ENCODE measurements at regions not wholly inside any gene's neighbourhood (a gene's known extent, or its start where the extent isn't known, plus 50 kb on each side); places are given as distances from the start of the nearest gene placed in this dataset.

- Histone ChIP-seq H3K4me3 (ENCODE audit: low read depth, low read length, poor library complexity, severe bottlenecking) (no peak overlapping the region), H3K36me3 (ENCODE audit: insufficient read depth, low read length, poor library complexity, severe bottlenecking) (no peaks in the 10 kb centered on the region), H3K27ac (ENCODE audit: low read depth, low read length, poor library complexity, severe bottlenecking) (no peak overlapping the region), H3K9me3 (ENCODE audit: low read depth, low read length, poor library complexity, severe bottlenecking) (no peaks in the 10 kb centered on the region), H3K27me3 (replicated peaks; ENCODE audit: insufficient read depth, low read depth, low read length, poor library complexity) (no peaks in the 10 kb centered on the region), H3K4me1 (ENCODE audit: insufficient read depth, low read length, poor library complexity, severe bottlenecking) (peaks cover 28% of the 10 kb centered on the region)
- no TSS peak for BruUV-seq (replicated peaks)
- ChIA-PET POLR2A (ENCODE audit: low non-redundant PET) (no interaction called here), CTCF (no interaction called here)
- intact Hi-C loops (cut with micrococcal nuclease; ENCODE audit: unreplicated experiment): no loop called here
- no peak for DNase-seq (ENCODE audit: low spot score)
- TF ChIP-seq EZH2 (IDR thresholded peaks at IDR 0.05; ENCODE audit: borderline replicate concordance, low read depth, low read length, poor library complexity, severe bottlenecking) (no peak), CTCF (conservative IDR thresholded peaks at IDR 0.05; ENCODE audit: low read depth, low read length) (no peak)
Measured at GRCh38 chr1:87715052-87715451, 386.4 kb downstream of the LMO4 start.

GRCh38 chr1:87715471-87715870, 386.8 kb downstream of the LMO4 start:
- Histone ChIP-seq H3K4me3 (ENCODE audit: low read depth, low read length, poor library complexity, severe bottlenecking) (no peak overlapping the region), H3K36me3 (ENCODE audit: insufficient read depth, low read length, poor library complexity, severe bottlenecking) (no peaks in the 10 kb centered on the region), H3K4me1 (ENCODE audit: insufficient read depth, low read length, poor library complexity, severe bottlenecking) (peaks cover 28% of the 10 kb centered on the region), H3K27ac (ENCODE audit: low read depth, low read length, poor library complexity, severe bottlenecking) (no peak overlapping the region), H3K27me3 (replicated peaks; ENCODE audit: insufficient read depth, low read depth, low read length, poor library complexity) (no peaks in the 10 kb centered on the region), H3K9me3 (ENCODE audit: low read depth, low read length, poor library complexity, severe bottlenecking) (no peaks in the 10 kb centered on the region)
- ChIA-PET POLR2A (ENCODE audit: low non-redundant PET) (no interaction called here), CTCF (no interaction called here)
- no TSS peak for BruUV-seq (replicated peaks)
- intact Hi-C loops (cut with micrococcal nuclease; ENCODE audit: unreplicated experiment): no loop called here
- TF ChIP-seq CTCF (conservative IDR thresholded peaks at IDR 0.05; ENCODE audit: low read depth, low read length) (no peak), EZH2 (IDR thresholded peaks at IDR 0.05; ENCODE audit: borderline replicate concordance, low read depth, low read length, poor library complexity, severe bottlenecking) (no peak)
- DNase-seq (ENCODE audit: low spot score): no peak

- Histone ChIP-seq H3K9me3 (ENCODE audit: low read depth, low read length, poor library complexity, severe bottlenecking) (no peaks in the 10 kb centered on the region), H3K4me3 (ENCODE audit: low read depth, low read length, poor library complexity, severe bottlenecking) (no peak overlapping the region), H3K27ac (ENCODE audit: low read depth, low read length, poor library complexity, severe bottlenecking) (no peak overlapping the region), H3K36me3 (ENCODE audit: insufficient read depth, low read length, poor library complexity, severe bottlenecking) (no peaks in the 10 kb centered on the region), H3K4me1 (ENCODE audit: insufficient read depth, low read length, poor library complexity, severe bottlenecking) (peaks cover 28% of the 10 kb centered on the region), H3K27me3 (replicated peaks; ENCODE audit: insufficient read depth, low read depth, low read length, poor library complexity) (no peaks in the 10 kb centered on the region)
- ChIA-PET POLR2A (ENCODE audit: low non-redundant PET) (no interaction called here), CTCF (interaction anchor here (0.6 kb wide), 1 partner anchor 44 kb away, joined by 5 read pairs; no protein-coding TSS in a partner anchor)
- intact Hi-C loops (cut with micrococcal nuclease; ENCODE audit: unreplicated experiment): no loop called here
- no peak for DNase-seq (ENCODE audit: low spot score)
- TF ChIP-seq EZH2 (IDR thresholded peaks at IDR 0.05; ENCODE audit: borderline replicate concordance, low read depth, low read length, poor library complexity, severe bottlenecking) (no peak), CTCF (conservative IDR thresholded peaks at IDR 0.05; ENCODE audit: low read depth, low read length) (no peak)
- BruUV-seq (replicated peaks): no TSS peak
Measured at GRCh38 chr1:87717157-87717670, 388.5 kb downstream of the LMO4 start.

Measured in A673 (cell line).